A172 (cell line): ENCODE measurements at regions not wholly inside any gene's neighbourhood (a gene's known extent, or its start where the extent isn't known, plus 50 kb on each side); places are given as distances from the start of the nearest gene placed in this dataset.

Experiments used
- DNase-seq: peaks from one replicate; pipeline ENCODE4 v3.0.0-alpha.2; 2015; ENCODE audit warnings: low spot score

DNA sequence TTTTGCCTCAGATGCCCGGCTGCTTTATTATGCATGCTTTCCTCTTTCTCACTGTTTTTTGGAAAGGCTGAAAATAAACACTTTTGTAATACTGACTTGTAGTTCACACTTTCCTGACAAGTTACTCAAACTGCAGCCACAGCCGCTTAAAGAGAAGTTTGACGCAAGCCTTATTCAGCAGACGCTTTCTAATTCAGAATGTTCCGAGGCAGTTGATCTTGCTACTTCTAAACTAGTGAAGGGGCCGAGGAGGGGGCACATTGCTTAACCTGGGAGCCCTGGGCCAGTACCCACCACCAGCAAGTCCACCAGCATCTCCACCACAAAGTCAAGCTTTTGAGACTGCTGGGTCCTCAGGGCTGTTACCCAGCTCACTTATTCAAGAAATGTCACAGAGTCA, 71.8 kb upstream of the SPRED2 start:
- DNase-seq: no peak

DNA sequence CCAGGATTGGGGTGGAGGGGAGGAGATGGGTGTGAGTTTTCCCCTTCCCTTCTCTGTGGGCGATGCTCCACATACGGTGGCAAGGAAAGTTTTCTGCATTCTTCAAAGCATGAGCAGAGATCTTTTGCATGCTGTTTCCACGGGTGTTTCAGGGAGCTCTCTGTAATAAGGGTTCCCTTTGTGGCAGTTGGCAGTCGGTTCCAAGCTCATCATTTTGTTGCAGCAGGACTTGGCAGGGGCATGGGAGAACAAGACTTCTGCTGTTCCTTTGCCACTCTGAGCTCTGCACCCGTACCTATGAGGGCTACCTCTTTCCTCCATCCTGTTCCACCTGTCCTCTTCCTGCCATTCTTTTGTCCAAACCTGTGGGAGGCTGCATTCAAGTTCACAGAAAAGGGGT, 71.3 kb upstream of the SPRED2 start:
- no peak for DNase-seq

DNA sequence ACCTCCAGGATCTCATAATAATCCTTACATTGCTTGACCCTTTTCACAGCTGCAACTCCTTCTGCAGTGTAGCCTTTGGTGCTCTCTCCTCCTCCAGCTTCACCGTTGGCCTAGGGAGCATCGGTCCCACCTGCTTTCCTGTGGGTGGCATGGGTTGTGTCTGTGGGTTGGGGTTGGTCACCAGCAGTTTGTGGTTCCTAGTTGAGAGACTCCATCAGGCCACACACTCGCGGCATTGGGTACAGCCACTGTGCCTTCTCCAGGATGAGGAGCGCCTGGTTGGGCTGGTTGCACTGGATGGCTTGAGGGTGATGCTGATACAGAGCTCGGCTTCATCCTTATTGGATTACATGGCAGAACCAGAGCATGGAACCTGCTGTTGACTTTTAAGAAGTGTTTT, 69.4 kb upstream of the SPRED2 start:
- no peak for DNase-seq

- DNase-seq: no peak
Measured at GRCh38 chr2:65501074-65501473, 68.7 kb upstream of the SPRED2 start.

GRCh38 chr2:65500310-65501040, 68.1 kb upstream of the SPRED2 start:
- no peak for DNase-seq

GRCh38 chr2:65499216-65499615, 66.8 kb upstream of the SPRED2 start:
- DNase-seq: no peak

- no peak for DNase-seq
Measured at GRCh38 chr2:65498396-65498795, 66.0 kb upstream of the SPRED2 start.

DNA sequence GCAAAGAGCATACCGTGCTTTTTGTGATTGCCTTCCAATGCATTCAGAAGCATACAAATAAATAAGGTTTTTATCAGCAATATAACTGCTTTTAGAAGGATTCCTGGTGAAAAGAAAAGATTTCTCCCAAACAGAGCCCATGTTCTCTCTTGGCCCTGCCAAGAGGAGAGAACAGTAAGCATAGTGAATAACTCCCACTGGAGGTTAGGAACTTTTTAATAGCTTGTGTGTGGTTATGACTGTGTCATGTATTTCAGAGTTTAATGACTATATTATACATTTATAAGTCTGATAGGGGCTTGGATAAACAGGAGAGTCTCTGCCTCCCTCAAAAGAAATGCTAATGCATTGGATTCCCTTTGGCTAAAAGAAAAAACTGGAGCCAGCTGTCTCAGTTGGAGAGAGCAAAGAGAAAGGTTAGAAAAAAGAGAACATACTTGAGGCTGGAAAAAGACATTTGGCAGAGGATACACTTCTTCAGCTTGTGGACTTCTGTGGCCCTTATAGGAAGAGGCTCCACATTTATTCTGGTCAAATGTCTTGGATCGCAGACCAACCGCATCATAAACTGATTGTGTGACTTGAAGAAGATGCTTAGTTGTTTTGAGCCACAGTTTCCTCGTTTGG, 63.0 kb upstream of the SPRED2 start:
- DNase-seq: no peak

- DNase-seq: no peak
Measured at GRCh38 chr2:65494078-65494477, 61.7 kb upstream of the SPRED2 start.

DNA sequence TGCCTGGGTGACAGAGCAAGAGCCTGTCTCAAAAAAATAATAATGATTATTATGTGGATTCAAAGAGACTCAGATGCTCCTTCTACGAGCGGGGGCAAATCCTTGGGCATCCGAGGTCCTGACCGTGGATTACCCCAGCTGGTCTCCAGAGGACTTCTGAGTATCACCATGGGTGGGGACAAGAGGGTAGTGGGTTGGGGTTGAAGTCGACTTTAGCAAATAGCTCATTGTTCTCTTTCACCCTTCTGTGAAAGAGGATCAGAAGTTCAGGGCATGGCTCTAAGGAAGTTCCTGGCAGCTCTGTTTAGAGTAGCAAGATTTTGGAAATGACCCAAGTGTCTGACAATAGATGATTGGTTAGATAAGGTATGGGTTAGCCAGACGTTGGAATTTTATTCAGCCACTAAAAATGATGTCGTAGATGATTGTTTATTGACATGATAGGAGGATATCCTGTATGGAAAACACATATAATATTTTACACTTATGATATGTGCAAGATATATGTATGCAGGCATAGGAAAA, 59.0 kb upstream of the SPRED2 start:
- DNase-seq: peak; percentile 19

GRCh38 chr2:65490222-65490621, 57.8 kb upstream of the SPRED2 start:
- DNase-seq: no peak

DNA sequence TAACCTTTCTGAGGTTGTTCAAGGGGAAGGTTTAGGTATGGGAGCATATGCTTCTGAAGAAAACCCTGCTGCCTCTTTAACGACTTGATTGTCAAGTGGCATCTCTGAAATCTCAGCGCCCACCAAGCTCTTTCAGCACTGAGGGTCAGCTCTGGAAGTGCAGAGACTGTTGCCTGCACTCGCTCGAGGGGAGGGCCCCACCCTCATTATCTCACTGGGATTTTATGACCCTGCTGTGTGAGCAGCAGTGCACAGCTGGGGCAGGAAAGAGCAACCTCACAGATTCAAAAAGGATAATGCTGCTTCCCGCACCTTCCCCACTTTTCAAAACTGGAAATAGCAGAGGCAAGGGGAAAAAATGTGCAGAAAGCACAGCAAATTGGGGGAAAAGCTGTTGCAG, 56.9 kb upstream of the SPRED2 start:
- DNase-seq: no peak

- no peak for DNase-seq
Measured at GRCh38 chr2:65488527-65488926, 56.1 kb upstream of the SPRED2 start.

GRCh38 chr2:65487404-65487803, 55.0 kb upstream of the SPRED2 start:
- DNase-seq: no peak

DNA sequence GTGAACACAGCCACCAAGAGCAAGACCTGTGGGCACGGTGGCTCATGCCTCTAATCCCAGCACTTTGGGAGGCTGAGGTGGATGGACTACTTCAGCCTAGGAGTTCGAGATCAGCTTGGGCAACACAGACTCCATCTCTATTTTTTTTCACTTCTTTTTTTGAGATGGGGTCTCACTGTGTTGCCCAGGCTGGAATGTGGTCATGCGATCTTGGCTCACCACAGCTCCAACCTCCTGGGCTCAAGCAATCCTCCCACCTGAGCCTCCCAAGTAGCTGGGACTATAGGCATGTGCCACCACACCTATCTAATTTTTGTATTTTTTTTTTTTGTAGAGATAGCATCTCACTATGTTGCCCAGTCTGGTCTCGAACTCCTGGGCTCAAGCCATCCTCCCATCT, 54.4 kb upstream of the SPRED2 start:
- DNase-seq: no peak

DNA sequence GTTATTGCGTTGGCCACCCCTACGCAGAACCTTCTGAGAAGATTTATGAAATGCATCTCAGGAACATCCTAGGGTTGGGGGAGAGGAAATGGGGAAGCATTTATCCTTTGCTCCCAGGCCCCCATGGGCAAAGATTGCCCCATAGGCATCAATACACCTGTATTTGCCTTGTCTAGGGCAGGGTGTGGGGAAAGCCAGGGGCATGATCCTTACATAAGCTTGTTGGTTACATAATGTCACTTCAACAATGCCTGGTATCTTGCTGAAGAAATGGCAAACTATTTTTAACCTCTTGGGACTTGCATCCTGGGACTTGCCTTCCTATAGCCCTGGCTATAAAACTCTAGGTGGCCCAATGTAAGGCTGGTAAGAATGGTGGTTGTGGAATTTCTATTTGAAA, 53.9 kb upstream of the SPRED2 start:
- DNase-seq: no peak

GRCh38 chr2:65485839-65486238, 53.4 kb upstream of the SPRED2 start:
- DNase-seq: no peak

DNA sequence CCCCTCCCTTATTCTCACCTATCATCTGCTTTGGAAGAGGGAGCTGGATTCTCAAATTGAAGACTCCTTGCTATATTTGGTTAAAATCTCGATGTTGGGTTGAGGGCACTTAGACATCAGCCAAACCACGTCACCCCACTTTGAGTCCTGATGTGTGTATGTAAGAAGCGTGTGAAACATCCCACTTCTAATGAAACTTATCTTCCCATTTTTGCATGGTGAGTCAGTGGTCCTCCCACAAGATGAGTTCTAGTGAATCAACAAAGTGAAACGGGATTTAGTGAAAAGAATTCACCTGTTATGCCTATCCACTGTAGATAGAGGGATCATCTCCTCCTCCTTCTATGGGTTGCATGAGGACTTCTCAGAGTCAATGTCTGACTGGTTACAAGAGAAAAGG, 51.4 kb upstream of the SPRED2 start:
- peak; percentile 30 for DNase-seq

DNA sequence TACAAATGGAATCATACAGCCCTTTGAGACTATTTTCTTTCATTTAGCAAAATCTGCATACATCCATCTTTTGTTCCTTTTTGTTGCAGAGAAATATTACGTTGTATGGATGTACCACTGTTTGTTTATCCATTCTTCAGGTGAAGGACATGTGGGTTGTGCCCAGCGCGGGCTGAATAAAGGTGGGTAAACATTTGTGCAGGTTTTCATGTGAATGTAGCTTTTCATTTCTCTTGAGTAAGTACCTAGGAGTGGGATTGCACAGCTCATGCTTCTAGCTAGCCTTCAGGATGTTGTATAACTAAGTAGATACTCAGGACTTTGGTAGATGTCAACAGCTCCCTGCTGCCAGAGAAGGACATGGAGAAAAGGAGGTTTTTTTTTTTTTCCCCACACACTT, 50.6 kb upstream of the SPRED2 start:
- DNase-seq: no peak
